ENCODE measurements at regions not wholly inside any gene's neighbourhood (a gene's known extent, or its start where the extent isn't known, plus 50 kb on each side); places are given as distances from the start of the nearest gene placed in this dataset.

GRCh38 chr17:72426321-72426720, 305.5 kb downstream of the SOX9 start:
- no peak for DNase-seq (ENCODE audit: low read depth)

DNA sequence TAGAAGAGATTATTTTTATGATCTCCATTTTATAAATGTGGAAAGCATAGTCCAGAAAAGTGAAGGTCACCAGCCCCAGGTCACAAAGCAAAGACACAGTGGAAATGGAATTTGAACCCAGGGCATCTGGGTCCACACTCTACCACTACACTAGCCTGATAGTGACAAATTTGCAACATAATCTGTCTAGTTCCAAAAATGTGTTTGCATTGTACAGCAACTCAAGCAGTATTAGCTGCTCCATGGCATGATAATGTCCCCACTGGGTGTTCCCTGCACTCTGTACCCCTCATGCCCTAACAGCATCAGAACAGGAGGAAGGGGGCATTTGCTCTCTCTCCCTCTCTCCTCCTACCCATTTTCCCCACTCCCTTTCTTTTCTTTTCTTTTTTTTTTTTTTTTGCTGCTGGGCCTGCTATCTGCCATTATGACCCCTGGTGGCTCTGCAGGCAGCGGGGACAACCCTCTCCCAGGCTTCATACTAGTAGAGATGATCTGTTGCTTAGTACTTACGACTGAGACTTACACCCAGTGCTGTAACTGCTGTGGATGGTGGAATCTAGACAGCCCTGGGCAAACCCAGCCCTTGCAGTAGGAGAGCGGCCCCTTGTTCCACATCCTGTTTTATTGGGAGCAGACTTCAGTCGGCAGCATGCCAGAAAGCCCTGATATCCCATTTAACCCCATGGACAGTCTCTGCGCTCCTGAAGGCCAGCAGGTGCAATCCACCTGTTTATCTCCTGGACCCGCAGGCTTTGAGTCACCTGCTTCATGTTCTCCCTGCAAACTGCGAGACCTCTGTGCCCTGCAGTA, 306.3 kb downstream of the SOX9 start:
- DNase-seq (ENCODE audit: low read depth) = no peak

GRCh38 chr17:72427761-72428109, 306.9 kb downstream of the SOX9 start:
- DNase-seq (ENCODE audit: low read depth) = no peak

DNA sequence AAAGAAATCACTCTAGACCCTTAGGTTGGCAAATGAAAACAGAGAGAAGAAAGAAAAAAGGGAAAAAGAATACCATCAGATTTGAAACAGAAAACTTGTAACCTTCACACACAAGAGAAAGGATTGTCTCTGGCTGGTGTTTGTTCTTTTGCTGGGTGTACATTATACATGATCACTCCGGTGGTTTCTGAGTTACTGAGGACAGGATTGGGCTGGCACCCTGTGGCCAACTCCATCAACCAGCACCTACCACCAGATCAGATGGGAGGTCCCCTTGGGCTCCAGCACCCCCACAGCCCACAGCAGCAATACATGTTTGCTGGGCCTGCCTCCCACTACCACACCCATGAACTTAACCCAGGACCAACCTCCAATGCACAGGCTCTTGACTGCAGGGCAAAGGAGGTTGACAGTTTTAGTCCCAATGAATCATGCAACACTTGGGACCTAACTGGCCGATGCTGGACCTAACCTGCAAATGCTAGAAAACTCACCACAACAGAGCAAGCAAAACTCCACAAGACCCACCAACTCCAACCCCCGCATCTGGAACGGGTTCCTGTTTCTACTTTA, 308.3 kb downstream of the SOX9 start:
- no peak for DNase-seq (ENCODE audit: low read depth)

- DNase-seq (ENCODE audit: low read depth) = no peak
Observed at GRCh38 chr17:72430611-72431432, 310.0 kb downstream of the SOX9 start.

- DNase-seq (ENCODE audit: low read depth) = no peak
Observed at GRCh38 chr17:72432143-72432621, 311.4 kb downstream of the SOX9 start.

DNA sequence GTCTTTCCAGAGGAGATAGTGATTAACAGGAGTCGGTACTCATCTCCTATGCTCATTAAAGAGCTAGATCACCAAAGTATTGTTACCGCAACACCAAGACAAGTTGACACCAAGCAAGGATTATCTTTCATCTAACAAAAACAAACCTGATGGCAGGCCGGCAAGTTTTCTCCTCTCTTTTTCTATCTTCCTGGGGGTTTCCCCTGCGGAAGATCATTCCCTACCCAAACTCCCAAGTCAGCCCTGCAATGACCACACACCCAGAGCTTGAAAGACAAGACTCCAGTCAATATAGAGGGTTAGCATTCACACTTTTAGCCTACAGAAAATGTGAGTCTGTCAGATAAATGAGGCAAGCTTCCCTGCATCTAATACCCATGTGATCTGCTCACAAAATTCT, 312.1 kb downstream of the SOX9 start:
- DNase-seq (ENCODE audit: low read depth) = no peak

- DNase-seq (ENCODE audit: low read depth) = no peak
Observed at GRCh38 chr17:72433797-72434196, 313.0 kb downstream of the SOX9 start.

DNA sequence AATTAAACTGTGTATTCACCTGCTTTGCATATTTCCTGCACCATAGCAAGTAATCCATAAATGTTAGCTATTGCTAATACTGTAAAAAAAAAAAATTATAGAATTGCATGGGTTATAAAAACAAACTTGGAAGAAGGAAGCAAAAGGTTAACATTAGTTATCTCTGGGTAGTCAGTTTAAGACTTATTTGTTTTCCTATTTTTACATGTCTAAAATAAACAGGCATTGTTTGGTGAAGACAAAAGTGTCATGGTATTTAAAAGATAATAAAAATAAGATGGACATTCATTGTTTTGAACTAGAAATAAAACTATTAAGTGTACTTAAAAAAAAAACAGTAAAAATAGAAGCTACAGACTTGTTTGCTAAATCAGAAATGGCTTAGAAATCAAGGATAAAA, 313.8 kb downstream of the SOX9 start:
- DNase-seq (ENCODE audit: low read depth) = no peak

DNA sequence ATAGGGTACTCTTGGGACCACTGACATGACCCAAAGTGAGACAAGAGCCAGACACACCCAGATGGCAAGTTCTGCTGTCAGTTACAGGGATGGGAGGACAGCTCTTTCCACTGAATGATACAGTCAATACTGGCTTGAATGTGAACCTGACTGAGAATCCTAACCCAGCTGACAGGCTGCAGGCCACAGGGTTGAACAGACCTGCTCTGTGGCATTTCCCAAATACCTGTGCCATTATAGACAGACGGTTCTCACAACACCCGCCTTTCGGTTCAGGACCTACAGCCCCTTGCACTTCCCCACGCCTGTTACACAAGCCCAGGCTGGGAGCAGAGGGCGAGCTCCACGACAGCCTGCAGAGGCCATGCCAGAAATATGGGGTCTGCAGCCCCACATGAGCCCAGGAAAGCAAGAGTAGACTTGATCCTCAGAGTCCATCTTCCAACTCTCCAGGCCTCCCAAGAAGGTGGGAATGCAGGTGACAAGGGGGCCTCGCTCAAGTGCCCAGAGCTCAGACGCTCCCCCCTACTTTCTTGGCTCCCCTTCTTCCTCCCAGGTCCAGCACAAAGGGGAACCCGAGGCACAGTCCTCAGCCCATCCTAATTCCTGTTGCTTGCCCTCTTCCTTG, 314.3 kb downstream of the SOX9 start:
- no peak for DNase-seq (ENCODE audit: low read depth)

GRCh38 chr17:72438783-72439182, 318.0 kb downstream of the SOX9 start:
- DNase-seq (ENCODE audit: low read depth) = no peak

GRCh38 chr17:72439893-72440502, 319.2 kb downstream of the SOX9 start:
- no peak for DNase-seq (ENCODE audit: low read depth)

- no peak for DNase-seq (ENCODE audit: low read depth)
Observed at GRCh38 chr17:72440961-72441360, 320.1 kb downstream of the SOX9 start.

DNA sequence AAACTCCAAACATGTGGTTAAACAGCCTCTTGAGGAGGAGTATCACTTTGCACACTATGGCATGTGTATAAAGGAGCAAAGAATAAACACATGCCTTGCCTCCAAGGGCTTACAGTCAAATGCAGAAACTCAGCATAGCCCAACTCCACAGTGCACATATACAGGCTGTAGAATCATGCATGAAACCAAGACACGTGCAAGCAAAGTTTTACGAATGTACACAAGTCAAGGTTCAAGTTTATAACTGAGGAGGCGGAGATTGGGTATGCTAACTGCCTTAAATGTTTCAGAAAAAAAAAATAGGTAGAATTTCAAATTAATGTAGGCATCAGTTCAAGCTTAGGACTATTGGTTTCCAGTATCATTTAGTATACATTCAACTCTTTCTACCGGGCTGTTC, 321.1 kb downstream of the SOX9 start:
- DNase-seq (ENCODE audit: low read depth) = no peak

GRCh38 chr17:72444517-72445054, 323.8 kb downstream of the SOX9 start:
- no peak for DNase-seq (ENCODE audit: low read depth)

DNA sequence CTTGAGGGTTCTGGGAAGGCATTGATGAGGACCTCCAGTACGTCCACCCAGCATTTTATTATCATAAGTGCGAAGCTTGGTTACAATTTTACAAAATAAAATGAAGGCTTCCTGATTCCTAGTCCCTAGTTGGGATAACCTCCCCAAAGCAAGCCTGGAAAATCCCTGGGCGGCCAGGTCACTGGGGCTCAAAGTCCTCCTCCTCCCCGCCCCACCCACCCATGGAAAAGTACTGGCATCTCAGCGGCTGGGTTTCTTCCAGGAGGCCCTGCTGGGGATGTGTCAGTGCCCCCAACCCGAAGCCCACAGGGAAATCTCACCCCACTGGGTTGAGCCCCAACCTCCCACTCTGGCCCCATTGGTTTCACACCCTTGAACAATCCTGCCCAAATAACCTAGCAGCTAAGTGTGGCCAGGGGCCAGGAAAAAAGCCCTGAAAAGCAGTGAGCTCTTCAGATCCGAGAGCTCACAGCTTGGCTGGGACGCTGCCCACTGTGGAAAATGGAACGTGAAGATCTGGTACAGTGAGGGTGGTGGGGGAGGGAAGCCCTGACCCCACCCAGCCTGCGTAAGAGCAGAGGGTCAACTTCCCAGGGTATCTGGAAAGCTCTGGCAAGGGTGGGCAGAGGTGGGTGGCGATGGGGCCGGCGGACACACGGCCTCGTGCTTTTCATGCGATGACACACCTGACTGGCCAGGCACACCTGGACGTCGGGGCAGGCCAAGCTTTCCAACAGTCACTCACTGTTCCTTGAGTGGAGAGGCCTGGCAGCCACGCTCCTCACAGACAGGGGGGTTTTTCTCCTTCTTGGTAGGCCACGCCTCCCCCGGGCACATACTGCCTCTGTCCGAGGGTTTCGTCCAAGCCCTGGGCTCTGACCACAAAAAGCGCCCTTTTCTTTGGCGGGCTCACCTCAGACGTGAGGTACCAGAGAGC, 324.5 kb downstream of the SOX9 start:
- no peak for DNase-seq (ENCODE audit: low read depth)

DNA sequence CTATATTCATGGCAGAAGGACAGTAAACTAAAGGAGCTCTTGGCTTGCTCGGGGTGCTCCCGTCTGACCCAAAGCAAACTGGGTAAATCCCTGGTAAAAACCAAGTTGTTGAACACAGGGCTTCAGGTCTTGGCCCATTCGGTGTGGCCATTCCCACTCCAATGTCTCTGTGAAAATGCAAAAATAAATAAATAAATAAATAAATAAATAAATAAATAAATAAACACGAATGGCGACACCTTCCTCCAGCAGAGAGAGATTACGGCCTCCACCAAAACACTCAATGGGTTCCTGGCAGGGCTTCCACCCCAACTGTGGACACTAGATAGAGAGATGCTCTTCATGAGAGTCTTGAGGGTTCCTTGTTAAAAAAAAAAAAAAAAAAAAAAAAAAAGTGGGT, 325.3 kb downstream of the SOX9 start:
- no peak for DNase-seq (ENCODE audit: low read depth)

DNA sequence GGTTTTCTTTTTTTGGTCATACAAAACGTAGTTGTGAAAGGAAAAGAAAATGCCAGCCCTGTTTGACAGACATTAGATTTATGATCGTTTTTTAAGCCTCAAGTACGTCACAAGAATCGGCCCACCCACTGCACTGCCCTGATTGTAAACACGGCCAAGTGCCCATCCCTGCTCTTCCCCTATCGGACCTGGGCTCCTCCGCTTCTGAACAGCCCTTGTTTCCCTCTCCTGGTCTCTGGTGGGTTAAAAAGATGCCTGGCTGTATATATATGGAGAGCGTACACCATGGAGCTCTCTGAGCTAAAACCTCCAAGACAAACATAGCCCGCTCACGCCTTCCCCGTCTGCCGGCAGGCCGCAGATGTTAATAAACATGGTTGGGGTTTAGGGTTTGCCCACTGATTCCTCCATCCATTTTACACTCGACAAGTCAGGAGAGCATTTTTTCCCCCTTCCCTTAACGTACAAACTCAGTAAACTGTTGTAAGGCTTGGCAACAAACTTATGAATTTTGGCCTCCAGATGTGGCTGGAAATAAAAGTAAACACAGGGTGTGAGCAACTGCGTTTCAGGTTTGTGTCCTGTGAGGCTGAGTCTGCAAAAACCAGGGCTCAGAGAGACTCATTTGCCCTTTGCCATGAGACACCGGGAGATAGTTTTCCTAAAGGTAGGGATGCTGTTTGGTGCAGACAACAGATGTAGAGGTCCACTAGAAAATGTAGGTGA, 325.9 kb downstream of the SOX9 start:
- no peak for DNase-seq (ENCODE audit: low read depth)

DNA sequence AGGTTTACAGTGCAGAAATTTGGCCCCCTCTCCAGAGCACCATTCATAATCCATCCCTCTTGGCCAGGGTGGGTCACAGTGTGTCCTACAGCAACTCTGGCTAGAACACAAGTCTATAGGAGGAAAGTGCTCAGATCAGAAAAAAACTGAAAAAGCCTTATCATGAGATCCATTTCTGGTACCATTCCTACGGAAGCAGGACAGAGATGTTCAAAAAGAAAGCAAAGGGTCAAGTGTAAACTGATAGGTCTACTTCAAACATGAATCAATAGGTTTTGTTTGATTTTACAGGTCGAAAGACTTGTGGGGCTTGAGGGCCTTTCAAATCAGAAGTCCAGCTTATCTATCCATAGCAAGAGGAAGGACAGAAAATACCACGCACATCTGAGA, 326.4 kb downstream of the SOX9 start:
- no peak for DNase-seq (ENCODE audit: low read depth)

GRCh38 chr17:72448019-72448418, 327.2 kb downstream of the SOX9 start:
- no peak for DNase-seq (ENCODE audit: low read depth)

Data from activated T-helper 9 cell treated with anti-CD3 and anti-CD28 coated beads, Interleukin-2, amount 50 U/mL, for 16 hours (primary cell).